ENCODE measurements at regions not wholly inside any gene's neighbourhood (a gene's known extent, or its start where the extent isn't known, plus 50 kb on each side); places are given as distances from the start of the nearest gene placed in this dataset.

DNA sequence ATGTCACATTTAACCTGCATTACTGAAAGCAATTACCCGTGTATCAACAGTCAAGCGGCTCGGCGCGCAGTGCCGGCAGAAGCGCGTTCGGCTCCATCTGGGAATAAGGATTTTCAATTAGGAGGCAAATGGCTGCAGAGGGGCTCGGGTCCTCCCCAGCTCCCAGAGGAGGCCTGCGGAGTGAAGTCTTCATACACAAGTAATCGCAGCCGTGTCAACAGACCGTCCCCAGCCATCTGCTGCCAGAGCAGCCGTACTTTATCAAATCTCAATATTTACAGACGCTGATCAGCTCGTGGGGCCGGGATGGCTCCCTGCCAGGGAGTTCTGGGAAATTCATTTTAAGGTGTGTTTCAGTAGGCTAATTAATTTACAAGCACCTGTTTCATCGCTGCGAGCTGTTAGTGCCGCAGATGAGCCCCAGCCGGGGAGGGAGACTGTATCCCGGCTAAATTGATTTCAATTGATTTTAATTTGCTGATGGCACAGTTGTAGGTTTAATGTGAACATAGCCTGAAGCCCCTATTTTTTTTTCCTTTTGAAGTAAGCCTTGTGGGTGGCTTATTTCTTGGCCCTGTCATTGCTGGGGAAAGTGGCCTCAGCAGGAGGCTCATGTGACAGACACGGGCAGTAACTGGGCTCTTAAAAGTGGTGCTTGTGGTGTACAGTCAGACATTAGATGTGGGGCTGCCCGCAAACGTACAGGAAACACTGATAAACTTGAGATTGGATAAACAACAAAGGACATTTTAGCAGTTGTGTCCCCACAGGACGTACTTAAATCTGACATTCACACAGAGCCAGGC lies 252.7 kb downstream of the TEX29 start:
- Histone ChIP-seq H3K36me3 (ENCODE audit: control insufficient read depth in 2 of 2, extremely low read depth in 1 of 2, insufficient read depth in 1 of 2, low read length in 1 of 2) (no peaks in the 10 kb centered on the region), H3K27ac (ENCODE audit: low read length) (no peak overlapping the region), H3K4me1 (ENCODE audit: control insufficient read depth in 1 of 2, extremely low read depth in 1 of 2, insufficient read depth in 2 of 2, low read length in 2 of 2) (no peaks in the 10 kb centered on the region), H3K4me3 (ENCODE audit: control insufficient read depth in 1 of 2, extremely low read depth in 1 of 2, low read length in 1 of 2) (no peak overlapping the region), H3K9me3 (no peaks in the 10 kb centered on the region), H3K27me3 (replicated peaks in 1 of 2; ENCODE audit: control insufficient read depth in 2 of 2, extremely low read depth in 1 of 2, insufficient read depth in 2 of 2, low read length in 1 of 2) (peaks cover 0 to 13% of the 10 kb centered on the region in 2 experiments)
- H3K4me1 Mint-ChIP-seq = no peaks in the 10 kb centered on the region
- DNase-seq = no peak
- ATAC-seq (replicated peaks in 1 of 4) = no peak
- ChIA-PET CTCF (no interaction called here), POLR2A (no interaction called here)
- peaks cover 12 to 34% (median 19%) of the 10 kb centered on the region in 3 donors for H3K9me3 Mint-ChIP-seq
- peaks cover 4% of the 10 kb centered on the region for H3K36me3 Mint-ChIP-seq
- no peak overlapping the region for H3K4me3 Mint-ChIP-seq
- H3K27ac Mint-ChIP-seq = no peak overlapping the region
- 94% methylated on average over 17 of the region's 27 CpGs for WGBS (ENCODE audit: insufficient coverage)
- H3K27me3 Mint-ChIP-seq = peaks cover 4 to 6% of the 10 kb centered on the region in 2 donors

DNA sequence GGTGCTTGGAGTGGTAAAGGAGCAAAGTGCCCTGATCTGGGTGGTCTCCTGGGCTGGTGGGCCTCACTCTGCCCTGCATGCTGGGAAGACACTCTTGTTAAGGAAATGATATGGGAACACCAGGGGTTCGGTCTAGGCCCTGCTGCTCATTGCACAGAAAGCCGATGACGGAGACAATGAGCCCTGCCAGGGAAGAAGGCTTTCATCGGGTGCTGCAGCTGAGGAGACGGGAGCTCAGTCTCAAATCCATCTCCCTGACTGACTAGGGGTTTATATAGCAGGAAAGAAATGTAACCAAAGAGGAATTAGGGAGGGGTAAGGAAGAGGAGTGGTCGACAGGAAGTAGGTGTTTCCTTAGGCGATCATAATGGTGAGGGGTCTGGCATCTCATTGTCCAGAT lies 253.4 kb downstream of the TEX29 start:
- H3K4me3 ChIP-seq (ENCODE audit: control insufficient read depth in 1 of 2, extremely low read depth in 1 of 2, low read length in 1 of 2) = no peak overlapping the region
- WGBS (ENCODE audit: insufficient coverage) = 88% methylated on average over 7 of the region's 7 CpGs
- H3K4me1 Mint-ChIP-seq = no peaks in the 10 kb centered on the region
- H3K9me3 Mint-ChIP-seq = peaks cover 12 to 33% (median 18%) of the 10 kb centered on the region in 3 donors
- DNase-seq = no peak
- ATAC-seq (replicated peaks in 1 of 4) = no peak
- H3K4me3 Mint-ChIP-seq = no peak overlapping the region
- no peak overlapping the region for H3K27ac Mint-ChIP-seq
- POLR2A ChIA-PET = no interaction called here
- peaks cover 0 to 9% of the 10 kb centered on the region in 2 experiments for H3K27me3 ChIP-seq (replicated peaks in 1 of 2; ENCODE audit: control insufficient read depth in 2 of 2, extremely low read depth in 1 of 2, insufficient read depth in 2 of 2, low read length in 1 of 2)
- H3K4me1 ChIP-seq (ENCODE audit: control insufficient read depth in 1 of 2, extremely low read depth in 1 of 2, insufficient read depth in 2 of 2, low read length in 2 of 2) = no peaks in the 10 kb centered on the region
- H3K36me3 ChIP-seq (ENCODE audit: control insufficient read depth in 2 of 2, extremely low read depth in 1 of 2, insufficient read depth in 1 of 2, low read length in 1 of 2) = no peaks in the 10 kb centered on the region
- H3K36me3 Mint-ChIP-seq = peaks cover 4% of the 10 kb centered on the region
- CTCF ChIA-PET = no interaction called here
- no peak overlapping the region for H3K27ac ChIP-seq (ENCODE audit: low read length)
- no peaks in the 10 kb centered on the region for H3K9me3 ChIP-seq
- H3K27me3 Mint-ChIP-seq = peaks cover 4% of the 10 kb centered on the region in 2 donors

DNA sequence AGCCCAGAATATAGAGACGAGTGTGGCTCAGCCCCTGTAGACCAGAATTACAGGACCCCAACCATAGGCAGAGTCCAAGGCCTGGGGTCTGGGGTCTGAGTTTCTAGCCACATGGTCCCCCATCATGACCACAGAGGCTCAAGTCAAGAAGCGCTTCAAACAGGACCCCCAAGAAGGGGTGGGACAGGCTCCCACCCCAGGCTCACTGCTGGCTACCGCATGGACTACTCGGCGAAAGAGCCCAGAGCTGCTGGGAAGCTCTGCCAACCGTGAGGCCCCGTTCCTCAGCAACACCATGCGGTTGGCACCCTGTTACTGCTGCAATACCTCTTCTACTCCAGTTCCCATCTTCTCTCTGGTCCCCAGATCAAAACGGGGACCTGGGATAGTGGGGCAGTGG lies 254.8 kb downstream of the TEX29 start:
- Histone ChIP-seq H3K4me3 (ENCODE audit: control insufficient read depth in 1 of 2, extremely low read depth in 1 of 2, low read length in 1 of 2) (no peak overlapping the region), H3K36me3 (ENCODE audit: control insufficient read depth in 2 of 2, extremely low read depth in 1 of 2, insufficient read depth in 1 of 2, low read length in 1 of 2) (no peaks in the 10 kb centered on the region), H3K27ac (ENCODE audit: low read length) (no peak overlapping the region), H3K4me1 (ENCODE audit: control insufficient read depth in 1 of 2, extremely low read depth in 1 of 2, insufficient read depth in 2 of 2, low read length in 2 of 2) (no peaks in the 10 kb centered on the region), H3K27me3 (replicated peaks in 1 of 2; ENCODE audit: control insufficient read depth in 2 of 2, extremely low read depth in 1 of 2, insufficient read depth in 2 of 2, low read length in 1 of 2) (peaks cover 0 to 3% of the 10 kb centered on the region in 2 experiments), H3K9me3 (no peaks in the 10 kb centered on the region)
- Mint-ChIP-seq H3K4me3 (no peak overlapping the region), H3K9me3 (peaks cover 15 to 29% (median 17%) of the 10 kb centered on the region in 3 donors), H3K36me3 (peaks cover 4% of the 10 kb centered on the region), H3K27ac (no peak overlapping the region), H3K27me3 (no peaks in the 10 kb centered on the region), H3K4me1 (no peaks in the 10 kb centered on the region)
- DNase-seq (no peak), ATAC-seq (replicated peaks in 1 of 4) (no peak)
- POLR2A ChIA-PET = no interaction called here
- 79% methylated on average over 7 of the region's 9 CpGs for WGBS (ENCODE audit: insufficient coverage)
- CTCF ChIA-PET = interaction anchor here in 1 of 2 donors (0.6 kb wide), 1 partner anchor 12 kb away, joined by 3 read pairs; no protein-coding TSS in a partner anchor

DNA sequence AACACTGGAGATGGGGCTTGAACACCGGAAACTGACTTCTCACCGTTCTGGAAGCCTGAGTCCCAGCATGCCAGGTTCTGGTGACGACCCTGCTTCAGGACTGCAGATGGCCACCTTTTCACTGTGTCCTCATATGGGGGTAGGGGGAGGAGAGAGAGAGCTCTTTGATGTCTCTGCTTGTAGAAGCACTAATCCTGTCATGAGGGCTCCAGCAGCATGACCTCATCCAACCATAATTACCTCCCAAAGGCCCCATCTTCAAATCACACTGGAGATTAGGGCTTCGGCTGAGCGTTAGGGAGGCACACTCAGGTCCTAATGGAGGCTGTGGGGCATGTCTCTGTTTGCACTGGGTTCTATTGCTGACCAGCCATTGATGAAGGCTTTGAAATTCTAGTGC lies 255.3 kb downstream of the TEX29 start:
- ATAC-seq (replicated peaks in 1 of 4) = no peak
- no peaks in the 10 kb centered on the region for H3K27me3 Mint-ChIP-seq
- H3K27ac ChIP-seq (ENCODE audit: low read length) = no peak overlapping the region
- CTCF ChIA-PET = interaction anchor here in 1 of 2 donors (0.6 kb wide), 1 partner anchor 13 kb away, joined by 3 read pairs; no protein-coding TSS in a partner anchor
- peaks cover 0 to 3% of the 10 kb centered on the region in 2 experiments for H3K27me3 ChIP-seq (replicated peaks in 1 of 2; ENCODE audit: control insufficient read depth in 2 of 2, extremely low read depth in 1 of 2, insufficient read depth in 2 of 2, low read length in 1 of 2)
- no peaks in the 10 kb centered on the region for H3K9me3 ChIP-seq
- H3K4me1 Mint-ChIP-seq = no peaks in the 10 kb centered on the region
- H3K36me3 Mint-ChIP-seq = peaks cover 4% of the 10 kb centered on the region
- H3K4me3 ChIP-seq (ENCODE audit: control insufficient read depth in 1 of 2, extremely low read depth in 1 of 2, low read length in 1 of 2) = no peak overlapping the region
- H3K4me1 ChIP-seq (ENCODE audit: control insufficient read depth in 1 of 2, extremely low read depth in 1 of 2, insufficient read depth in 2 of 2, low read length in 2 of 2) = no peaks in the 10 kb centered on the region
- H3K9me3 Mint-ChIP-seq = peaks cover 15 to 29% (median 17%) of the 10 kb centered on the region in 3 donors
- WGBS (ENCODE audit: insufficient coverage) = 92% methylated on average over 2 of the region's 5 CpGs
- H3K27ac Mint-ChIP-seq = no peak overlapping the region
- POLR2A ChIA-PET = no interaction called here
- H3K36me3 ChIP-seq (ENCODE audit: control insufficient read depth in 2 of 2, extremely low read depth in 1 of 2, insufficient read depth in 1 of 2, low read length in 1 of 2) = no peaks in the 10 kb centered on the region
- no peak for DNase-seq
- H3K4me3 Mint-ChIP-seq = no peak overlapping the region

DNA sequence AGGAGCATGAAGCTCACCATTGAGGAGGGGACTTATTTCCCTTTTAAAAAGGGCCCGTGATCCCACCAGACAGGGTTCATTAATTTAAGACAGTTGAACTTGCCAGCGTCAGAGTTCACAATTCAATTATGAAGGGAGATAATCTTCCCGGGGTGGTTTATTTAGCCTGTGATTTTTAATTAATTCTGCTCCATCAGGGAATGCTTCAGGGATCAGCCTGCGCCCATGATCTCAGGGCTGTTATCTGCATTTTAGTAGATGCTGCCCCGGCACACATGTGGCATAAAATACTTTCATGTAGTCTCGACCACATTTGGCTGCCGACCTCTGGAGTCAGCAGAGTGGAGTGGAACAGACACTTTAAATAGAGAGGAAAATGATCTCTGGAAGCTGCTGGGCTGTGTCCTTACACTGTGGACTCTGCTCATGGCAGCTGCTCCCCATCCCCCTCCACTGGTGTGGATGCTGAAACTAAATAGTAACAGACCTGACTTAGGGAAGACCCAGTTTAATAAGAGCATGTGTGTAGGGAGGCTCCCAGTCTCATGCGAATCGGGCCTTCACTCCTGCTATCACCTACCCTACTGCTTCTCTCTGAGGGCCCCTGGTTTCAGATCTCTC lies 256.9 kb downstream of the TEX29 start:
- peaks cover 4% of the 10 kb centered on the region for H3K36me3 Mint-ChIP-seq
- 90% methylated on average over 2 of the region's 9 CpGs for WGBS (ENCODE audit: insufficient coverage)
- Histone ChIP-seq H3K36me3 (ENCODE audit: control insufficient read depth in 2 of 2, extremely low read depth in 1 of 2, insufficient read depth in 1 of 2, low read length in 1 of 2) (no peaks in the 10 kb centered on the region), H3K9me3 (no peaks in the 10 kb centered on the region), H3K4me3 (ENCODE audit: control insufficient read depth in 1 of 2, extremely low read depth in 1 of 2, low read length in 1 of 2) (no peak overlapping the region), H3K4me1 (ENCODE audit: control insufficient read depth in 1 of 2, extremely low read depth in 1 of 2, insufficient read depth in 2 of 2, low read length in 2 of 2) (no peaks in the 10 kb centered on the region), H3K27me3 (replicated peaks in 1 of 2; ENCODE audit: control insufficient read depth in 2 of 2, extremely low read depth in 1 of 2, insufficient read depth in 2 of 2, low read length in 1 of 2) (peaks cover 0 to 3% of the 10 kb centered on the region in 2 experiments), H3K27ac (ENCODE audit: low read length) (no peak overlapping the region)
- no peaks in the 10 kb centered on the region for H3K4me1 Mint-ChIP-seq
- peaks cover 15 to 29% (median 17%) of the 10 kb centered on the region in 3 donors for H3K9me3 Mint-ChIP-seq
- POLR2A ChIA-PET = no interaction called here
- peaks cover 0 to 5% of the 10 kb centered on the region in 2 donors for H3K27me3 Mint-ChIP-seq
- ATAC-seq (replicated peaks in 1 of 4) (no peak), DNase-seq (no peak)
- no peak overlapping the region for H3K27ac Mint-ChIP-seq
- CTCF ChIA-PET = no interaction called here
- no peak overlapping the region for H3K4me3 Mint-ChIP-seq

DNA sequence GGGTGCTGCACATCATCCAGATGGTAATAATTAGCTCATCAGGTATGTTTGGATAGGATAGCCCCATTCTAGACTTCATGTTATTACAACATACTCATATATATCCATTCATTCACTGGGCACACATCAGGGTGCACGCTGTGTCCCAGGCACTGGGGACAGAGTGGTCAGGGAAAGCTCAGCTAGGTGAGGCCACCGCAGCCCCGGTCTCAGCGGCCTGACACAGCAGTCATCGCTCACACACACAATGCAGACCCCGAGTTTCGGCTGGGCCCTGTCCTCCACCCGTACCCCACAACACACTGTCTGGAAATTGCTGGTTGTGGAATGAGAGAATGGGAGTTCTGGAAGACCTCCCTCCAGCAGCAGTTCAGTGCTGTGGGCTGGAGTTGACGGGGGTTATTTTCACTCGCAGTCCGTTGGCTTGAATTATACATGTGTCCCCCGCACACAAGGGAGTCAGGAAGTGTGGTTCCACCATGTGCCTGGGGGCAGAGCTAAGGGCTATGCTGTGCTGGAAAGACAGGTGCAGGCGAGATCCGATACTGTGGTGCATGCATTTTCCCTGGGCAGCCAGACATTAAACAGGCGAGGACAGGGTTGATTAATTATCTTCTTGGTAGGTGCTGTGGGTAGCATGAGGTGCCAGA lies 257.6 kb downstream of the TEX29 start:
- no peak for ATAC-seq (replicated peaks in 1 of 4)
- CTCF ChIA-PET = no interaction called here
- H3K36me3 ChIP-seq (ENCODE audit: control insufficient read depth in 2 of 2, extremely low read depth in 1 of 2, insufficient read depth in 1 of 2, low read length in 1 of 2) = no peaks in the 10 kb centered on the region
- H3K4me3 ChIP-seq (ENCODE audit: control insufficient read depth in 1 of 2, extremely low read depth in 1 of 2, low read length in 1 of 2) = no peak overlapping the region
- no peaks in the 10 kb centered on the region for H3K4me1 Mint-ChIP-seq
- H3K4me1 ChIP-seq (ENCODE audit: control insufficient read depth in 1 of 2, extremely low read depth in 1 of 2, insufficient read depth in 2 of 2, low read length in 2 of 2) = no peaks in the 10 kb centered on the region
- peaks cover 0 to 5% of the 10 kb centered on the region in 2 donors for H3K27me3 Mint-ChIP-seq
- peaks cover 15 to 27% (median 17%) of the 10 kb centered on the region in 3 donors for H3K9me3 Mint-ChIP-seq
- H3K36me3 Mint-ChIP-seq = peaks cover 4% of the 10 kb centered on the region
- peaks cover 0 to 3% of the 10 kb centered on the region in 2 experiments for H3K27me3 ChIP-seq (replicated peaks in 1 of 2; ENCODE audit: control insufficient read depth in 2 of 2, extremely low read depth in 1 of 2, insufficient read depth in 2 of 2, low read length in 1 of 2)
- no peak overlapping the region for H3K4me3 Mint-ChIP-seq
- no peaks in the 10 kb centered on the region for H3K9me3 ChIP-seq
- no peak overlapping the region for H3K27ac ChIP-seq (ENCODE audit: low read length)
- POLR2A ChIA-PET = no interaction called here
- DNase-seq = no peak
- 80% methylated on average over 6 of the region's 15 CpGs for WGBS (ENCODE audit: insufficient coverage)
- H3K27ac Mint-ChIP-seq = no peak overlapping the region
